DMS 273 (cell line): ENCODE measurements at regions not wholly inside any gene's neighbourhood (a gene's known extent, or its start where the extent isn't known, plus 50 kb on each side); places are given as distances from the start of the nearest gene placed in this dataset.
A peak's percentile ranks its signal among the peaks of the same experiment; 100 is the strongest.
"Not testable (repeated sequence)": the region's sequence is repeated elsewhere in the genome, so short reads cannot be mapped to it uniquely, and the experiment has no call there.

Experiments
- DNase-seq: peaks from one replicate; lab custom pipeline; 2025; ENCODE audit not compliant: unreplicated experiment; lab: John Stamatoyannopoulos, UW

GRCh38 chr5:124870070-124870469 is 123.6 kb upstream of the ZNF608 start:
- no peak for DNase-seq

GRCh38 chr5:124871303-124871702 is 124.9 kb upstream of the ZNF608 start:
- DNase-seq, result peak; percentile 66

GRCh38 chr5:124872086-124872485 is 125.6 kb upstream of the ZNF608 start:
- no peak for DNase-seq

DNA sequence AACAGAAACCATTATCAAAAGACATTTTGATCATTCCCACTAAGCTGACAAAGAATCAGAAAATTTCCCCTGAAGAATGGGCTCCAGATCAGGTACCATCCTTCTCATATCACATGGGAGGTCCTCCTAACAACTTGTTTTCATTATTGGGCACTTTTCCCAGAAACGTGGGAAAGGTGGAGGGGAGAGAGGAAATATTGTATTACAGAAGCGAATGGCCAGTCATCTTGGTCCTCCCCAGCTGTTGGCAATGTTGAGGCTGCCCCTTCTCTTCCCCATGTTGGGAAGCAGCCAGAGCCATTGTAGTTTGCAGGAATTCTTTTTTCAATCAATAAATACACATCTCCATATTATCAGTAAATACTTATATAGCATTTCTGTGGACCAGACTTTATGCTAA is 126.2 kb upstream of the ZNF608 start:
- peak; percentile 66 for DNase-seq

DNA sequence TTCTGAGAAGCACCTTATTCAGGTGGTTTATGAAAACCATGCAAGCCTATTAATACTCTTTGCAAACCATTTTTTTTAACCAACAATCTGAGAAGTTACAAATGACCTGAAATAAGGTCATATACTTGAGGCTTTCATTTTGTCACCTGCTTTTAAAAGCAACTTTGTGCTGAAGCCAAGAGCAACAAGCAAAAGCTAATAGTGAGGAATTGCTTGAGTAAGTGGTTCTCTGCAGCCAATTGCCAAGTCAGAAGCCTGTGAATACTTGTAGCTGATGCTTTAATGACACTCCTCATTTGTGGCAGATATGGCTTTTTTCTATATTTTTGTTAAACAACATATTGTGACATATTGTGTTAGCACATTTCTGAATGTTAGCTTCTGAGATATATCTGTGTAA is 126.7 kb upstream of the ZNF608 start:
- DNase-seq, result no peak

DNA sequence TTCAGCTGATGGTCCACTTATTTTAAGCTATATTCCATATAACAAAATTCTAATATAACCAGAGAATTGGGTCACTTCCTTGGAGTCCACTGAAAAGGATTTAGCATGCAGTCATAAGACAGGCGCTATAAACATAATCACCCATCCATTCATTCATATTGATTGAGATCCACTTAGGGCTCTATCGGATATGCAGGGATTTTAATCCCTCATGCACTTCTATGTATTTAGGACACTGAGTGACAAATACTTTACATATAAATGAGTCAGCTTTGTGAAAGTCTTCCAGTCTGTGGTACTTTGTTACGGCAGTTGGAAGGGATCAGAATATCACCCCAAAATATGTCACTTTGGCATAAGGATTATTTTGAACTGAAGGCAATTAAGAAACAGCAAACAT is 127.3 kb upstream of the ZNF608 start:
- no peak for DNase-seq

DNA sequence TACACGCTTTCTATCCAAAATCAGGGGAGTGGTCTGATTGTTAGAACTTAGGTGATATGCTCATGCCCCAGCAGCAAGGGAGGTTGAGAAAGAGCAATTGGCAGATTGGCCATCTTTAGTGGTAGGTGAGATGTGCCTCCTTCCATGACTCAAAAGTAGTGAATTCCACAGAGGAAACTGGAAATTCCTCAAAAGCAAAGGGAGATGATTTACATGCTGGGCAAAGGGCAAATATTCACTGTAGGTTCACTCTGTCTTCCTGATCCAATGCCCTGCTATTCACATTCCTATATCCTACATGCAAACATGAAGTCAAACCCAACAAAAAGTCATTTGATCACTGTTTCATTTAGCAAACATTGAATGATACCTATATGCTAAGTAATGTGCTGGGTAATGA is 130.1 kb upstream of the ZNF608 start:
- no peak for DNase-seq

GRCh38 chr5:124876983-124877382 is 130.5 kb upstream of the ZNF608 start:
- DNase-seq, result no peak

- DNase-seq, result no peak
Observed at GRCh38 chr5:124877501-124878146, 131.2 kb upstream of the ZNF608 start.

GRCh38 chr5:124878583-124879342 is 132.3 kb upstream of the ZNF608 start:
- DNase-seq, result no peak

GRCh38 chr5:124880903-124881697 is 134.7 kb upstream of the ZNF608 start:
- no peak for DNase-seq

GRCh38 chr5:124883681-124884080 is 137.2 kb upstream of the ZNF608 start:
- DNase-seq, result no peak

DNA sequence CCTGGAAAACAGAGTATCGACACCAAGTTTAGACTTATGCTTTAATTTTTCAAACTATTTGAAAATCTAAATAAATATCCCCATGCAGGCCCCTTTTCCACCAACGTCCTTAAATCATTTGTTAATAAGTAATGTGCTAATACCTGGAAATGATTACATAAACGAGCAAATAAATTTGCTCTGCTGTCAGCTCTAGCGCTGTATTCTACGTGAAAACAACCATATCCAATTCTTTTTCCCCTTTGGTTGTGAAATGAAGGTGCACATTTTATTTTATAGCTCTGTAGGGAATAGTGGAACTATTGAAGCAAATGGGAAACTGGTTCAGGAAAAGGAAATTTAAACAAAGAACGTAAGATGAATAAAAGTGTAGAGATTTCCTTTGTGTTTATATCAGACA is 137.7 kb upstream of the ZNF608 start:
- no peak for DNase-seq

GRCh38 chr5:124885490-124885889 is 139.1 kb upstream of the ZNF608 start:
- DNase-seq, result no peak

GRCh38 chr5:124887223-124887622 is 140.8 kb upstream of the ZNF608 start:
- no peak for DNase-seq

DNA sequence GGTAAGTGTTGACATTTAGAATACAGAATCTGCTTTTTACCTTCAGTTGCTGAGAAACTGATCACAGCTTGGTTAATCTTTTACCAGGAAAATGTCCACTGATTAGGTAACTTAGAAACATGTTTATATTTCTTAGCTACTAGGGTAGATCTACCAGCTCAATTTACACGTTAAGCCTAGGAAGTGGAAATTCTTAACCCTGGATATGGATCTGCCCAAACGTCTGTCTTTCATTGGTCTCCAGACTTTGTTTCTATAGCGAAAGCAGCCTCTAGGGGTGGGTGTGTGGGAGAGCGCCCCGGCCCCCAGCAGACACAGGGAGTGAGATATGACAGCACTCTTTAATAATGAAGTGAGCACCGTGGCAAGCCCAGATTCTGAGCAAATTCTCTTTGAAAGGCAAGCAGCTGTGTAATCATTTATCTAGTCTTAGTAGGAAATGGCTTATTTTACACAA is 141.6 kb upstream of the ZNF608 start:
- peak; percentile 73 for DNase-seq

DNA sequence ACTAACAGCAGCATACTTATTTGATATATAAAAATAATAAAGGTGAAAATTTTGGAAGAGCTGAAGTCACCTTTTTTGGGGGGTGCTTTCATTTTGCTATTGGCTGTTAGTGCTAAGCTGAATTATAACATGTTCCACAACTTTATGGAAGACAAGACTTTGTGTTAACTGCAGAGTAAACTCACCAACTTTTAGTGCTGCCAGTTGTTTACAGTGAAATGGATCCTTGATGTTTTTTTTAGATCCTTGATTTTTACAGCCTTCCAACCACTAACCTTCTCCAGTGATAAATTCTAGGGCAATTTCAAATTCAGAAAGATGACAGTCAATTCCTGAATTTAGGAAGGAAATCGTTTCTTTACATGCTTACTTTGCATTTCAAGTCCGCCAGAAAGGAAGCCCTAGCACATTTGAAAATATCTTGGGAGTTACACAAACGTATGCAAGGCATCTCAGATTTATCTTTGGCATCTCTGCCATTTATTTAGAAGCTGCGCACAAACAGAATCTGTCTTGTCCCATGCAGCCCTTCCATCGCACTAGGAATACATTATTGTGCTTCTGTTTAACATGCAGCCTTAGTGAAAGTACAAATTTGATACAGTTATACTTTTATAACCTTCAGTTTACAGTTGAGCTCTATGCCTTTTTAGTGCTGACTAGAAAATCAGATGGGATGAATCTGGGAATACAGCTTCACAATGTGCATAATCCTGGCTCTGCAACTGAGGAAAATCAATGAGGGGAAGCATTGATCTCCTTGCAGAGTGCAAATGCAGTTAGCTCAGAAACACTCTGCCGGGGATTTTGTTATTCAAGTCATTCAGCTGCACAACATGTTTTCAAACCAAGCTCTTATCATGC is 142.4 kb upstream of the ZNF608 start:
- no peak for DNase-seq

GRCh38 chr5:124889486-124889825 is 143.0 kb upstream of the ZNF608 start:
- DNase-seq, result no peak

DNA sequence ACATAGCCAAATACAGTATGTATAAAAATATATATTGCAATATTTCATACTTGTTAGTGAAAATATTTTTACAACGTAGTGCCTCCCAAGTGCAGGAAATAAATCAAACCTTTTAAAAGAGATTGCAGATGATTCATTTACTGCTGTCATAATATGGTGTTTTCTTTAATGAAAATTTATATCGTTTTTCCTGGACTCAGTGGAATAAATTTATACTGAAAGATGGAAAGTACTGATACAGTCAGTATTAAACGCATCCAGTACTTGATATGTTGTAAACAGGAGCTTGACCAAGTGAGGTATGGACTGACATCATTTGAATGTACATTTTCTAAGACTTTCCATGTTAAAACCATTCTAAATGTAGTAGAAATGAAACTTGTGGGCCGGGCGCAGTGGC is 143.4 kb upstream of the ZNF608 start:
- DNase-seq, result no peak

DNA sequence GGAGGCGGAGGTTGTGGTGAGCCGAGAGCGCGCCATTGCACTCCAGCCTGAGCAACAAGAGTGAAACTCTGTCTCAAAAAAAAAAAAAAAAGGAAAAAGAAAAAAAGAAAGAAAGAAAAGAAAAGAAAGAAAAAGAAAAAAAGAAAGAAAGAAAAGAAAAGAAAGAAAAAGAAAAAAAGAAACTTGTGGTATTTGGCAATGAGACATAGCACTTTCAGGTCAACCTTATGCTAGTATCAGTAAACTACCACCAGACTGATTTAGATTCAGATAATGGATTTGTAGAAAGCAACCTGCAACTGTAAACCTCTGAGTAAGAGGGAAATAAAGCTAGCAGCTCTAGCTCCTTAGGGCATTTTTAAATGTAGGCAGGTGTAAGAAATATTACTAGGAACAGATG is 144.0 kb upstream of the ZNF608 start:
- DNase-seq, result not testable (repeated sequence)

- DNase-seq, result no peak
Observed at GRCh38 chr5:124891179-124891578, 144.7 kb upstream of the ZNF608 start.
